GM23338 (cell line): ENCODE measurements at regions not wholly inside any gene's neighbourhood (a gene's known extent, or its start where the extent isn't known, plus 50 kb on each side); places are given as distances from the start of the nearest gene placed in this dataset.
"Not testable (repeated sequence)": the region's sequence is repeated elsewhere in the genome, so short reads cannot be mapped to it uniquely, and the experiment has no call there.

Experiments
- ATAC-seq: fragments of 200-7000 bp; cut with Tn5 transposase; 3 replicates; pipeline ENCODE4 v1.9.1; 2020
- DNase-seq: peaks from one replicate; pipeline ENCODE4 v3.0.0-alpha.2; 2015; ENCODE audit warnings: low spot score
- H2AFZ ChIP-seq: fragments of 200-600 bp; sonication (generic); 2 replicates; pipeline ENCODE4 v1.8.0; 2016; ENCODE audit warnings: antibody characterized with exemption, mild to moderate bottlenecking, moderate library complexity
- H3F3A ChIP-seq: fragments of 200-600 bp; sonication (generic); replicated peaks from 2 replicates; pipeline ENCODE4 v1.8.0; 2017; ENCODE audit warnings: antibody characterized with exemption, mixed run types, low read depth
- H3K27ac ChIP-seq: fragments of 200-600 bp; sonication (generic); 2 replicates; pipeline ENCODE4 v1.6.1; 2016; ENCODE audit warnings: low read depth
- H3K27me3 ChIP-seq: fragments of 200-600 bp; sonication (generic); 2 replicates; pipeline ENCODE4 v1.8.0; 2016; ENCODE audit warnings: mild to moderate bottlenecking, mixed run types, moderate library complexity; ENCODE audit not compliant: insufficient read depth
- H3K36me3 ChIP-seq: fragments of 200-600 bp; sonication (generic); 2 replicates; pipeline ENCODE4 v1.8.0; 2016; ENCODE audit warnings: mild to moderate bottlenecking; ENCODE audit not compliant: insufficient read depth
- H3K4me1 ChIP-seq: fragments of 200-600 bp; sonication (generic); 2 replicates; pipeline ENCODE4 v1.8.0; 2016; ENCODE audit warnings: mild to moderate bottlenecking, moderate library complexity; ENCODE audit not compliant: insufficient read depth
- H3K4me2 ChIP-seq: fragments of 200-600 bp; sonication (generic); 2 replicates; pipeline ENCODE4 v1.7.1; 2017; ENCODE audit warnings: mixed run types
- H3K4me3 ChIP-seq: fragments of 200-600 bp; sonication (generic); 2 replicates; pipeline ENCODE4 v1.6.1; 2016; ENCODE audit warnings: mixed run types
- H3K79me2 ChIP-seq: fragments of 200-600 bp; sonication (generic); replicated peaks from 2 replicates; pipeline ENCODE4 v1.8.0; 2017; ENCODE audit warnings: mild to moderate bottlenecking; ENCODE audit not compliant: insufficient read depth
- H3K9me2 ChIP-seq: fragments of 200-600 bp; sonication (generic); 2 replicates; pipeline ENCODE4 v1.8.0; 2017; ENCODE audit not compliant: insufficient read depth
- H4K20me1 ChIP-seq: fragments of 200-600 bp; sonication (generic); replicated peaks from 2 replicates; pipeline ENCODE4 v1.8.0; 2017; ENCODE audit warnings: mild to moderate bottlenecking; ENCODE audit not compliant: insufficient read depth
- H3K27ac Mint-ChIP-seq: 2 replicates; pipeline ENCODE4 v1.8.0; 2020; ENCODE audit warnings: inconsistent platforms, mild to moderate bottlenecking, moderate library complexity, mixed read lengths
- H3K27me3 Mint-ChIP-seq: 3 replicates; pipeline ENCODE4 v1.8.0; 2022; ENCODE audit warnings: low read depth, mild to moderate bottlenecking, moderate library complexity, mixed read lengths, inconsistent platforms; ENCODE audit not compliant: insufficient read depth, poor library complexity
- H3K36me3 Mint-ChIP-seq: 3 replicates; pipeline ENCODE4 v1.8.0; 2021; ENCODE audit warnings: low read depth, mild to moderate bottlenecking, inconsistent platforms, moderate library complexity, mixed read lengths
- H3K4me1 Mint-ChIP-seq: 3 replicates; pipeline ENCODE4 v1.8.0; 2020; ENCODE audit warnings: mild to moderate bottlenecking, inconsistent platforms, mixed read lengths
- H3K4me3 Mint-ChIP-seq: 3 replicates; pipeline ENCODE4 v1.8.0; 2021; ENCODE audit warnings: moderate library complexity, mild to moderate bottlenecking, inconsistent platforms, mixed read lengths
- H3K9me3 Mint-ChIP-seq: 3 replicates; pipeline ENCODE4 v1.8.0; 2020; ENCODE audit warnings: moderate library complexity, mild to moderate bottlenecking, inconsistent platforms, mixed read lengths
- EZH2 ChIP-seq: fragments of 200-600 bp; sonication (generic); IDR thresholded peaks from one replicate; pipeline ENCODE4 v1.8.0; 2017; ENCODE audit warnings: antibody characterized with exemption, mild to moderate bottlenecking, low read depth; ENCODE audit not compliant: unreplicated experiment
- EZH2phosphoT487 ChIP-seq: fragments of 200-600 bp; sonication (generic); IDR thresholded peaks from one replicate; pipeline ENCODE4 v1.8.1; 2018; ENCODE audit warnings: antibody characterized with exemption; ENCODE audit not compliant: unreplicated experiment
- JUNB ChIP-seq: IDR thresholded peaks from one replicate; pipeline ENCODE4 v1.6.1; 2016; ENCODE audit warnings: antibody characterized with exemption; ENCODE audit not compliant: unreplicated experiment
- NANOG ChIP-seq: IDR thresholded peaks from 2 replicates; pipeline ENCODE4 v1.6.1; 2016; ENCODE audit warnings: antibody characterized with exemption, borderline replicate concordance
- STAT1 ChIP-seq: IDR thresholded peaks from one replicate; pipeline ENCODE4 v1.6.1; 2016; ENCODE audit warnings: antibody characterized with exemption; ENCODE audit not compliant: unreplicated experiment
- ZNF114 ChIP-seq: fragments of 250-450 bp; sonication (Bioruptor Pico); IDR thresholded peaks from 2 replicates; pipeline ENCODE4 v1.5.0; 2020; ENCODE audit warnings: mild to moderate bottlenecking, moderate library complexity
- ZNF331 ChIP-seq: fragments of 250-450 bp; sonication (Bioruptor Pico); IDR thresholded peaks from 2 replicates; pipeline ENCODE4 v1.5.0; 2020; ENCODE audit warnings: low read depth, mild to moderate bottlenecking, moderate library complexity
- TF ChIP-seq, protein P1 (sequence below): IDR thresholded peaks from 2 replicates; pipeline ENCODE4 v1.6.1; 2016; ENCODE audit warnings: antibody characterized with exemption
- TF ChIP-seq, protein P2 (sequence below), 2 experiments: fragments of 200-600 bp in 1 of 2; sonication (generic) in 1 of 2; conservative IDR thresholded peaks; 2 replicates each; pipeline versions ENCODE4 v1.5.1 to v1.6.1; 2016 to 2017; ENCODE audit warnings: antibody characterized with exemption in 2 of 2, low read depth in 2 of 2, mild to moderate bottlenecking in 2 of 2, moderate library complexity in 1 of 2
- TF ChIP-seq, protein P3 (sequence below): IDR thresholded peaks from one replicate; pipeline ENCODE4 v1.6.1; 2018; ENCODE audit warnings: antibody characterized with exemption; ENCODE audit not compliant: unreplicated experiment

DNA sequence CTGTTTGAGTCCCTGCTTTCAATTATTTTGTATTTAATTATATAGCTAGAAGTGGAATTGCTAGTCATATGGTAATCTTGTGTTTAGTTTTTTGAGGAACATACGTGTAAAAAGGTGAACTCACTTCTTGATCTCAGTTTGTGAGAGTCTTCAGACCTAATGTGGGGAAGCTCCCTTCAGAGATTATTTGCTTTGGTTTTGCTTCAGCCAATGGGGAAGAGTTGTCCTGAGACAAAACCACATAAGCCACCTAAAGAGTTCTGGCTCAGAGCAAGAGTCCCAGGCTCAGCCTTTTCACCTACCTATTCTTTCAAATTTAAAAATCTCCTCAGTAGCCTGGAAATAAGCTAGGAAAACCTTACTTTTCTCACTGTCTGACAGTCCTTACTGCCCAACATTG lies 138.4 kb downstream of the UCK2 start:
- Histone ChIP-seq H3K9me2 (no peaks in the 10 kb centered on the region), H3K4me1 (no peaks in the 10 kb centered on the region), H3K79me2 (no peaks in the 10 kb centered on the region), H3K36me3 (no peaks in the 10 kb centered on the region), H3K27ac (no peak overlapping the region), H3K4me3 (no peak overlapping the region), H3K4me2 (no peak overlapping the region), H3K27me3 (no peaks in the 10 kb centered on the region), H2AFZ (no peak overlapping the region), H3F3A (no peaks in the 10 kb centered on the region), H4K20me1 (no peaks in the 10 kb centered on the region)
- H3K4me3 Mint-ChIP-seq = no peak overlapping the region
- H3K27ac Mint-ChIP-seq = no peak overlapping the region
- peaks cover 15% of the 10 kb centered on the region; the same call in 2 of the 3 replicates for H3K9me3 Mint-ChIP-seq
- DNase-seq (no peak), ATAC-seq (no peak)
- no peaks in the 10 kb centered on the region for H3K4me1 Mint-ChIP-seq
- no peaks in the 10 kb centered on the region for H3K36me3 Mint-ChIP-seq
- H3K27me3 Mint-ChIP-seq = peaks cover 2% of the 10 kb centered on the region
- TF ChIP-seq ZNF114 (CRISPR knock-in tag) = no peak
- no peak for TF ChIP-seq EZH2
- TF ChIP-seq NANOG = no peak
- TF ChIP-seq, protein P1, sequence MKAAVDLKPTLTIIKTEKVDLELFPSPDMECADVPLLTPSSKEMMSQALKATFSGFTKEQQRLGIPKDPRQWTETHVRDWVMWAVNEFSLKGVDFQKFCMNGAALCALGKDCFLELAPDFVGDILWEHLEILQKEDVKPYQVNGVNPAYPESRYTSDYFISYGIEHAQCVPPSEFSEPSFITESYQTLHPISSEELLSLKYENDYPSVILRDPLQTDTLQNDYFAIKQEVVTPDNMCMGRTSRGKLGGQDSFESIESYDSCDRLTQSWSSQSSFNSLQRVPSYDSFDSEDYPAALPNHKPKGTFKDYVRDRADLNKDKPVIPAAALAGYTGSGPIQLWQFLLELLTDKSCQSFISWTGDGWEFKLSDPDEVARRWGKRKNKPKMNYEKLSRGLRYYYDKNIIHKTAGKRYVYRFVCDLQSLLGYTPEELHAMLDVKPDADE = no peak
- no peak for TF ChIP-seq EZH2phosphoT487

DNA sequence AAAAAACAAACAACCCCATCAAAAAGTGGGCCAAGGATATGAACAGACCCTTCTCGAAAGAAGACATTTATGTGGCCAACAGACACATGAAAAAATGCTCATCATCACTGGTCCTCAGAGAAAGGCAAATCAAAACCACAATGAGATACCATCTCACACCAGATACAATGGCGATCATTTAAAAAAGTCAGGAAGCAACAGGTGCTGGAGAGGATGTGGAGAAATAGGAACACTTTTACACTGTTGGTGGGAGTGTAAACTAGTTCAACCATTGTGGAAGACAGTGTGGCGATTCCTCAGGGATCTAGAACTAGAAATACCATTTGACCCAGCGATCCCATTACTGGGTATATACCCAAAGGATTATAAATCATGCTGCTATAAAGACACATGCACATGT lies 142.0 kb downstream of the UCK2 start:
- not testable (repeated sequence) for H3K27me3 ChIP-seq, H3K79me2 ChIP-seq, H3K9me2 ChIP-seq, H3K27ac Mint-ChIP-seq, H3F3A ChIP-seq, H3K4me1 Mint-ChIP-seq, DNase-seq, H3K4me3 Mint-ChIP-seq, H3K36me3 Mint-ChIP-seq, H3K4me3 ChIP-seq, H4K20me1 ChIP-seq, H3K4me2 ChIP-seq, H3K4me1 ChIP-seq, ATAC-seq, H2AFZ ChIP-seq, H3K27ac ChIP-seq, H3K36me3 ChIP-seq, H3K27me3 Mint-ChIP-seq
- peaks cover 15% of the 10 kb centered on the region; the same call in 2 of the 3 replicates for H3K9me3 Mint-ChIP-seq

DNA sequence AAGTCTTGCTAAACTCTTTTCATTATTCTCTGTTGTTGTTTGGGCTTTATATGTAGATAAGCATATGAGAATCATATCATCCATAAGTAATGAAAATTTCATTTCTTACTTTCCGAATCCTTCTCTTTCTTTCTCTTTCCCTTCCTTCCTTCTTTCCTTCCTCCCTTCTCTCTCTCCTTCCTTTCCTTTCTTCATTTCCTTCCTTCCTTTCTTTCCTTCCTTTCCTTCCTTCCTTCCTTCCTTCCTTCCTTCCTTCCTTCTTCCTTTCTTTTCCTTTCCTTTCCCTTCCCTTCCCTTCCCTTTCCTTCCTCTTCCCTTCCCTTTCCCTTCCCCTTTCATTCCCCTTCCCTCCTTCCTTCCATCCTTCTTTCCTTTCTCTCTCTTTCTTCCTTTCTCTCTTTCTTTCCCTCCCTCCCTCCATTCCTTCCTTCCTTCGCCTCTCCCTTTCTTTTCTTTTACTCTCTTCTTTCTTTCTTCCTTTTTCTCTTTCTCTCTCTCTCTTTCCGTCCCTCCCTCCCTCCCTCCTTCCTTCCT lies 147.3 kb downstream of the UCK2 start:
- H2AFZ ChIP-seq = no peak overlapping the region
- peaks cover 17% of the 10 kb centered on the region; the same call in 2 of the 3 replicates for H3K9me3 Mint-ChIP-seq
- H3K36me3 Mint-ChIP-seq = no peaks in the 10 kb centered on the region
- H3K27ac ChIP-seq = no peak overlapping the region
- TF ChIP-seq STAT1 = no peak
- TF ChIP-seq EZH2phosphoT487 = no peak
- no peak for TF ChIP-seq JUNB
- TF ChIP-seq, protein P2, sequence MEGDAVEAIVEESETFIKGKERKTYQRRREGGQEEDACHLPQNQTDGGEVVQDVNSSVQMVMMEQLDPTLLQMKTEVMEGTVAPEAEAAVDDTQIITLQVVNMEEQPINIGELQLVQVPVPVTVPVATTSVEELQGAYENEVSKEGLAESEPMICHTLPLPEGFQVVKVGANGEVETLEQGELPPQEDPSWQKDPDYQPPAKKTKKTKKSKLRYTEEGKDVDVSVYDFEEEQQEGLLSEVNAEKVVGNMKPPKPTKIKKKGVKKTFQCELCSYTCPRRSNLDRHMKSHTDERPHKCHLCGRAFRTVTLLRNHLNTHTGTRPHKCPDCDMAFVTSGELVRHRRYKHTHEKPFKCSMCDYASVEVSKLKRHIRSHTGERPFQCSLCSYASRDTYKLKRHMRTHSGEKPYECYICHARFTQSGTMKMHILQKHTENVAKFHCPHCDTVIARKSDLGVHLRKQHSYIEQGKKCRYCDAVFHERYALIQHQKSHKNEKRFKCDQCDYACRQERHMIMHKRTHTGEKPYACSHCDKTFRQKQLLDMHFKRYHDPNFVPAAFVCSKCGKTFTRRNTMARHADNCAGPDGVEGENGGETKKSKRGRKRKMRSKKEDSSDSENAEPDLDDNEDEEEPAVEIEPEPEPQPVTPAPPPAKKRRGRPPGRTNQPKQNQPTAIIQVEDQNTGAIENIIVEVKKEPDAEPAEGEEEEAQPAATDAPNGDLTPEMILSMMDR (conservative IDR thresholded peaks at IDR 0.05; ENCODE audit: low read depth in 2 of 2) = no peak
- TF ChIP-seq, protein P3, sequence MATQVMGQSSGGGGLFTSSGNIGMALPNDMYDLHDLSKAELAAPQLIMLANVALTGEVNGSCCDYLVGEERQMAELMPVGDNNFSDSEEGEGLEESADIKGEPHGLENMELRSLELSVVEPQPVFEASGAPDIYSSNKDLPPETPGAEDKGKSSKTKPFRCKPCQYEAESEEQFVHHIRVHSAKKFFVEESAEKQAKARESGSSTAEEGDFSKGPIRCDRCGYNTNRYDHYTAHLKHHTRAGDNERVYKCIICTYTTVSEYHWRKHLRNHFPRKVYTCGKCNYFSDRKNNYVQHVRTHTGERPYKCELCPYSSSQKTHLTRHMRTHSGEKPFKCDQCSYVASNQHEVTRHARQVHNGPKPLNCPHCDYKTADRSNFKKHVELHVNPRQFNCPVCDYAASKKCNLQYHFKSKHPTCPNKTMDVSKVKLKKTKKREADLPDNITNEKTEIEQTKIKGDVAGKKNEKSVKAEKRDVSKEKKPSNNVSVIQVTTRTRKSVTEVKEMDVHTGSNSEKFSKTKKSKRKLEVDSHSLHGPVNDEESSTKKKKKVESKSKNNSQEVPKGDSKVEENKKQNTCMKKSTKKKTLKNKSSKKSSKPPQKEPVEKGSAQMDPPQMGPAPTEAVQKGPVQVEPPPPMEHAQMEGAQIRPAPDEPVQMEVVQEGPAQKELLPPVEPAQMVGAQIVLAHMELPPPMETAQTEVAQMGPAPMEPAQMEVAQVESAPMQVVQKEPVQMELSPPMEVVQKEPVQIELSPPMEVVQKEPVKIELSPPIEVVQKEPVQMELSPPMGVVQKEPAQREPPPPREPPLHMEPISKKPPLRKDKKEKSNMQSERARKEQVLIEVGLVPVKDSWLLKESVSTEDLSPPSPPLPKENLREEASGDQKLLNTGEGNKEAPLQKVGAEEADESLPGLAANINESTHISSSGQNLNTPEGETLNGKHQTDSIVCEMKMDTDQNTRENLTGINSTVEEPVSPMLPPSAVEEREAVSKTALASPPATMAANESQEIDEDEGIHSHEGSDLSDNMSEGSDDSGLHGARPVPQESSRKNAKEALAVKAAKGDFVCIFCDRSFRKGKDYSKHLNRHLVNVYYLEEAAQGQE = no peak
- TF ChIP-seq EZH2 = no peak
- TF ChIP-seq ZNF331 (CRISPR knock-in tag) = no peak
- H3K27ac Mint-ChIP-seq = no peak overlapping the region
- no peak overlapping the region for H3K4me3 Mint-ChIP-seq
- no peaks in the 10 kb centered on the region for H3K36me3 ChIP-seq
- no peaks in the 10 kb centered on the region for H3K9me2 ChIP-seq
- H3K4me1 Mint-ChIP-seq = no peaks in the 10 kb centered on the region
- DNase-seq (no peak), ATAC-seq (no peak)
- H3F3A ChIP-seq = no peaks in the 10 kb centered on the region
- H3K79me2 ChIP-seq = no peaks in the 10 kb centered on the region; the same call in 1 of the 2 replicates
- no peaks in the 10 kb centered on the region for H4K20me1 ChIP-seq
- no peaks in the 10 kb centered on the region for H3K4me1 ChIP-seq
- H3K27me3 ChIP-seq = no peaks in the 10 kb centered on the region
- H3K27me3 Mint-ChIP-seq = peaks cover 2% of the 10 kb centered on the region
- no peak overlapping the region for H3K4me2 ChIP-seq
- H3K4me3 ChIP-seq = no peak overlapping the region
